ENCODE measurements at regions not wholly inside any gene's neighbourhood (a gene's known extent, or its start where the extent isn't known, plus 50 kb on each side); places are given as distances from the start of the nearest gene placed in this dataset.
A peak's percentile ranks its signal among the peaks of the same experiment; 100 is the strongest.
"Not testable (repeated sequence)": the region's sequence is repeated elsewhere in the genome, so short reads cannot be mapped to it uniquely, and the experiment has no call there.

DNA sequence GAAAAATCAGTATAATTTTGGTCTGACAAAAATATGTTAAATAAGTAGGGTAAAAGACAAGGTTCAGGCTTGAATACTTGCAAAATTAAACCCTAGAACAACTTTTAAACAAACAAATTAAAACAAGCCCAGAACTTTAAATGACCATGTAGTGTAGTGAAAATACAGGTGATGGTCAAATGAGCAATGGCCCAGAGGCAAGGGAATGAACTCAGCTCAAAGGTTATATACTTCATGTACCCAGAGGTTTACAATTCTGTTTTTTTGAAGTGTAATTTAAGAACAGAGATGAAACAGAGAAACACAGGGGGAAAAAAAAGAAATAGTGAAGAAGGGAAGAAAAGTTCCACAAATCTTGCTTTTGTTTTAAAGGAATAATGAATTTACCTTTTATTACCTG, 949.2 kb downstream of the TRHDE start:
- no peak for DNase-seq

GRCh38 chr12:73221836-73222235, 949.7 kb downstream of the TRHDE start:
- DNase-seq = no peak

DNA sequence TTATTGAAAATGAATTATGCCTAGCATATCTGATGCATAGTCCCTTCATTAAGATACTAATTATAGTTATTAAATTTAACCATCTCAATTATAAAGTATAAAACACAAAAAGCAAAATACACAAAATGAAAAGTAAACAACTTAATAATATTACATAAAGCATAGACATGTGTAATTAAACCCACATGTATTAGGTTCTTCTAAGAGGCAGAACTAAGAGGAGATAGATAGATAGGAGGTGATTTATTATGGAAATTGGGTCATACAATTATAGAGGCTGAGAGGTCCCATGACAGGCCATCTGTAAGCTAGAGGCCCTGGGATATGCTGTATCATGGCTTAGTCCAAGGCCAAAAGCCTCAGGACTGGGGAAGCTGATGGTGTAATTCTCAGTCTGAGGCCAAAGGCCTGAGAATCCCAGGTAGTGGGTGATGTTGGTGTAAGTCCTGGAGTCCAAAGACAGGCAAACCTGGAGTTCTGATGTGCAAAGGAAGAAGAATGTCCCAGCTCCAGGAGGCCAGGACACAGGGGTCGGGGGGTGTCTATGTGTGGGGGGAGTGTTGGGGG, 953.3 kb downstream of the TRHDE start:
- no peak for DNase-seq

DNA sequence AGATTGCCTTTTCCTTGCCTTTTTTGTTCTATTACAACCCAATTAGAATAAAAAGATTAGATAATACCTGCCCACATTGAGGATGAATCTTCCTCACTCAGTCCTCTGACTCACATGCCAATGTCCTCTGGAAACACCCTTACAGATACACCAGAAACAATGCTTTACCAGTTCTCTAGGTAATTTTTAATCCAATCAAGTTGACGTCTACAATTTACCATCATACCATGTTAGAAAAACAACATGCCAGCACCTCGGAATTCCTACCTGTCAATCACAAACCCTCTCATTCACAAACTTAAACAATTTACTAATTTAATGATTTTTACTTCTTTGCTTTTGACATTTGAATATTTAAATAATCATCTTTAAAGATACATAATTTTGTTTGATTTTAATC, 953.8 kb downstream of the TRHDE start:
- no peak for DNase-seq

GRCh38 chr12:73226593-73226992, 954.4 kb downstream of the TRHDE start:
- no peak for DNase-seq

DNA sequence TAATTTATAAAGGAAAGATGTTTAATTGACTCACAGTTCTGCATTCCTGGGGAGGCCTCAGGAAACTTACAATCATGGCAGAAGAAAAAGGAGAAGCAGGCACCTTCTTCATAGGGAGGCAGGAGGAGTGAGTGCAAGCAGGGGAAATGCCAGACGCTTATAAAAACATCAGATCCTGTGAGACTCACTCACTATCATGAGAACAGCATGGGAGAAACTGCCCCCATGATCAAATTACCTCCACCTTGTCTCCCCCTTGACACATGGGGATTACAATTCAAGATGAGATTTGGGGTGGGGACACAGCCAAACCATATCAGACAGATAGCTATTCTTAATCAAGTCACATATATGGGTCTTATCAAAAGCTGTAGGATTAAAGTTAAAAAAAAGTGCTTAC, 956.7 kb downstream of the TRHDE start:
- not testable (repeated sequence) for DNase-seq

GRCh38 chr12:73235387-73235786, 963.2 kb downstream of the TRHDE start:
- DNase-seq = no peak

- DNase-seq = no peak
Measured at GRCh38 chr12:73240110-73240509, 967.9 kb downstream of the TRHDE start.

GRCh38 chr12:73262788-73263381, 990.7 kb downstream of the TRHDE start:
- no peak for DNase-seq

DNA sequence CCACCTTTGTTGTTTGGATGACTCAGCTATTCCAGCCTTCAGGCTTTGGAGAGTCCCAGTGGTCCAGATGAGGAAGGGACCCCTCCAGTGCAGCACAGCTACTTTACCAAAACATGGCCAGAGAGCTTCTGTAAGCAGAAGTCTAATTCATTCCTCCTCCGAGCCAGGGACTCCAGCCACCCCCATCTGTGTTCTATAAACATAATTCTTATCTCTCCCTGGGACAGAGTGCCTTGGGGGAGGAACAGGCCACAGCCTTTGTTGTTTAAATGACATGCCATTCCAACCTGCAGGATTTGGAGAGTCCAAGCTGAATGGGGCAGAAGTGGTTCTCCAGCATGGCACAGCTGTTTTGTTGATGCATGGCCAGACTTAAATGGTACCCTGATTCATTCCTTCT, 994.0 kb downstream of the TRHDE start:
- DNase-seq = no peak

DNA sequence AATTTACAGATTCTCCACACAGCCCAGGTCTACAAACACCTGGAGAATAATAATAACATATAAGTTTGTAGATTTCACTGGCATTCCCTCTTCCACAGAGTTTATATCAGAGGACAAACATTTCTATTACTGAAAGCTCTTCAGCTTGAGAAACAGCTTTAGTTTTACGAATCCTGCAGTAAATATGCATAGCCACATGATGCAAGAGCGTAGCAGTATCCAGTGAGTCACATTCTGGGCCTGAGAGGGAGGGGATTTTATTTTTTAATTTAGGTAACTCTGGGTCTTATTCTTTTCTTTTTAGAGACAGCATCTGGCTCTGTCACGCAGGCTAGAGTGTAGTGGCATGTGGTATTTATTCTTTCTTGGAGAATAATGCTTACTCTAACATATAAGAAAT, 1002.8 kb downstream of the TRHDE start:
- no peak for DNase-seq

DNA sequence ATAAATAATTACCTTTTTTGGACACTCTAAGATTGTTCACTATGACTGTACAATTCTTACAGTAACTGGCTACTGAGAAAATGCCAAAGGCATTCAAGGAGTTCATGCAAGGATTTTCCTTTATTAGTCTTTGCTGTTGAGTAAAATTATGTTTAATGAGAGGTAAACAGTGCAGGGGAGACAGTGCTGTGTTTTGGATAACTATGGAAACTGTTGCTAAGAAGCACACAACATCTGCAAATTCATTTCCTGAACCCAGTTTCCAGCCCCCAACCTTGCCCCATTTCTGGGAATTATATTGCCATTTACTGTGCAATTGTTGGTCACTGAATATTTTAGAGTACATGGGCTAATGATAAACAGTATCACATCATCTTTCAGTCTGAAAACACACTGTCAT, 1005.8 kb downstream of the TRHDE start:
- peak; percentile 35 for DNase-seq

- DNase-seq = no peak
Measured at GRCh38 chr12:73301530-73301929, 1029.4 kb downstream of the TRHDE start.

DNA sequence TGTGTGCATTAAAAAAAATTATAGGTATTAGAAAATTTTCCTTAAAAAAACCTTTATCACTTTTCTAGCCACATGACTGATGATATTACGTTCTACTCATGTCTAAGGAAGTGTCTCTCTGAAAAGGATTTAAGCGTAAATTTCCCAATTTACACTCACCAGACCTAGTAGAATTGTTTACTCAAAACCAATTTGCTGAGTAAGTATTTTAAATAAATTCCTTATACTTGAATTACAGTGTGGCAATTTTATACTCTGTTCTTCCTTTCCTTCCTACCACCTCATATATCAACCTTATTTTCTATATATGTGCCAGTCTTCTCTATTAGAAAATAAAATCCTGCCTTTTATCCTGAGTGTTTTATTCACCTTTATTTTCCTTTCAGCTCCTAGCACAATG, 1035.1 kb downstream of the TRHDE start:
- no peak for DNase-seq

DNA sequence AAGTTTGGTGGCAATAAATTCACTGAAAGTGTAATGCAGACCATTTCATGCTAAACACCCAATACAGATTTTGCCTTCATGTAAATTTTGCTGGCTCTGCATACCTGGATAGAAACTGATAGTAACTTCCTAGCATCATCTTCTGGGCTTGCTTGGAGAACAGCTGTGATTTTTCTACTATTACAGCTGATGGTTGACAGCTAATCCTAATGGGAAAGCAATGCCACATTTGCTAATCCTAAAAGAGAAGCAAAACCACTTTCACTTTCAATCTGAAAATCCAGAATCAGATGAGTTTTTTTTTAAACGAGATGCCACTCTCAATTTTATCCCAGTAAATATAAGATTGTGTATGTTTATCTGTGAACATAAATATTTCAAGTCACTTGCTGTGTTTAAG, 1035.9 kb downstream of the TRHDE start:
- DNase-seq = no peak

DNA sequence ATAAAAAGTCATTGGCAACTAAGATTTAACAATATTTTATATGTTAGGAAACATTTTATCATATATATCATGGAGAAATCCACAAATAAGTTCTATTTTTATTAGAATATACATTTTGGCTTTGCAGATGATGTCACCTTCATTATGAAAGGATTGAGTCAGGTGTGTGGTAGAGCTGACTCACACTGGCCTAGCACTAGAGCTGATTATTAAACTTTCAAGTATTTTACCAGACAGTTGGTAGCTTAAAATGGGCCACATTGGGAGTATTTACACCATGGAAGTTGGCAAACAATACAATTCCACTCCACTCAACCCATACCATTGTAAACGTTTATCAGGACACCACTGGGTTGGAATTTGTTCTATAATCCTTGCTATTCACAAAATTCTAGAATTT, 1036.6 kb downstream of the TRHDE start:
- DNase-seq = no peak

DNA sequence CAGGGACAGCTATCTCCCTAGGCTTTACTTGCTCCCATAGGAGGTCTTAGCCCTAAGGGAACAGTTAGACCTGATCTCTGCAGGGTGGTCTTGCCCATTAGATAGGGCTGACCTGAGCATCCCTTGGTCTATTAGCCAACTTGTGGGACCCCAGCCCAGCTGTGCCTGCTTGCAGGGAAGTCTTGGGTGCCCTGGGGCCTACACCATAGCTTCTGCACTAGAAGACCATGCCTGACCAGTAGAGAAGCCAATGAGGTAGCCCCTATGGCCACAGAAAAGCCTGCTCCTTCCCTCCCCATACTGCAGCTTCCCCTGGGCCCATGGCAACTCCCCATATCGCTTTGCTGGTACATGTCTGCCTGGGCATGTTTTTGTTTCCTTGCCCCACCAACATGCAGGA, 1049.1 kb downstream of the TRHDE start:
- no peak for DNase-seq

GRCh38 chr12:73321776-73322175, 1049.6 kb downstream of the TRHDE start:
- DNase-seq = no peak

DNA sequence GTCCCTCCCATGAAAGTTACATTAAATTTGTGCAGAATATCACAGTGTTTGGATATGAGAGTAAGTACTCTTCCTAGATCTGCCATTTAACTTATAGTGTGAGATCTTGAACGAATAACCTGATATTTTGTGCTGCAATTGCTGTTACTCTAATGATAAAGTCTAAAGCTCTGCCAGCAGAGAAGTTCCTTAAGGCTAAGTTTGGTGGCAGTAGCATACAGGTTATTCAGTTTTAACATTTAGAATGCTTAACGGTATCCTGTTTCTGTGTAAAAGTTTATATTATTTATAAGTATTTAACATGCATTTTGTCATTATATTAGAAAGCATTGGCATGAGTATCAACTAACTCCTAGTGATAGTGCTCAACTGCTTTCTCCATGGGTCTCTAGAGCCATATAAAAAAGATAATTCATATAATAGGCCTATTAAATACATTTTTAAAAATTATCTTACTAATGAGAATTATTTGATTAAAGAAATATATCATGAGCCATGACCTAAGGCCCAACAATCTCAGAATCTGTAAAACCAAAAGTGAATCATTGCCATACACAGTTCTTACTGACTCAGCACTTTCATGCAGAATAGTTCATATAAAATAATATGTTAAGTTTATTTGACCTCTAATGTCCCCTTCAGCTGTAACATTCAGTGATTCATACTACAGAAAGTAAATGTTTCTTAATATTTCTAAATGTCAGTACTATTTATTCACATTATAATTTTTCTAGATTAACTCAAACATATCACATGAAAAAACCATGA, 1058.6 kb downstream of the TRHDE start:
- no peak for DNase-seq

DNA sequence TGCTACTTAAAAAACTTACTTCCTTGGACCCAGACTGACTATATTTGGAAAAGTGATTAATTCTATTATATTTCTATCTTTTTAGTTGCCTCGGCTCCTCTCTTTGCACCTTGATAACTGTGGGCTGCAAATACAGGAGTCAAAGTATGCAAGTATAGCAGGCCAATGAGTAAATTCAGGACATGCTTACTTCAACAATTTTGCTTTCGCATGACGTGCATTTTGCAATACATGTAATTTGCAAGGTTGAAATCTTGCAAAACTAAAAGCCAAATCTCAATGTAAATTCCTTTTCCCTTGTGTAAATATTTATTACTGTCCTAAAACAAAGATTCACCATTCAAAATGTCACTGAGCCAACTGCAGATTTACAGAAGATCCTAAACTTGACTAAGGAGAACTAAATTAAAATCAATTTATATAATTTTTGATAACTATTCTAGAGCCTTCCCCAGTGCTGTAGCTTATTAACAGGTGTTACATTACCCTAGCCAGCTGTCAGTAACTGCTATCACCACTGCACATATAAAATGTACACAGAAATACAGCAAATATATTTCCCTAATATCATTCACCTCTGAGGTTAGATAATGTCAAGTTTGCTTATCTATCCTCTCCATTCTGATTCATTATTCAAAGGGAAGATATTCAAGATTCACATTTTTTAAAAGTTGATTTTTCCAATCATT, 1069.5 kb downstream of the TRHDE start:
- DNase-seq = no peak

DNA sequence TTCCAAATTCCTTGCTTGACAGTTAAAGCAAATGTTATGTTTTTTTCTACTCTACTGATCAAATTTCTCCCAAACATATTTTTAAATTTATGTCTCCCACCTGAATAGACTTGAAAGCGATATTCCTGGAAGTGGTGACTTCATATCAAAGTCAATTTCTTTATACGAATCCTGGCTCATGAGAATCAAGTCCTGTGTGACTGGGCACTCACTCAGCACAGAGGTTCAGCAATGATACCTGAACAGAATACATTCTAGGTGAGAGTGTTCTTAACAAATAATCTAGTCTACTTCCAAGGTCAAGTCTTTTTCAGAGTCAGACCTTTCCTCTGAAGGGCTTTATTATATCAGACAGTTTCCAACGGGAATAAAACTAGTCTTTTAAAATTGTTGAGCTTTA, 1070.6 kb downstream of the TRHDE start:
- no peak for DNase-seq

GRCh38 chr12:73352826-73353225, 1080.7 kb downstream of the TRHDE start:
- no peak for DNase-seq

DNA sequence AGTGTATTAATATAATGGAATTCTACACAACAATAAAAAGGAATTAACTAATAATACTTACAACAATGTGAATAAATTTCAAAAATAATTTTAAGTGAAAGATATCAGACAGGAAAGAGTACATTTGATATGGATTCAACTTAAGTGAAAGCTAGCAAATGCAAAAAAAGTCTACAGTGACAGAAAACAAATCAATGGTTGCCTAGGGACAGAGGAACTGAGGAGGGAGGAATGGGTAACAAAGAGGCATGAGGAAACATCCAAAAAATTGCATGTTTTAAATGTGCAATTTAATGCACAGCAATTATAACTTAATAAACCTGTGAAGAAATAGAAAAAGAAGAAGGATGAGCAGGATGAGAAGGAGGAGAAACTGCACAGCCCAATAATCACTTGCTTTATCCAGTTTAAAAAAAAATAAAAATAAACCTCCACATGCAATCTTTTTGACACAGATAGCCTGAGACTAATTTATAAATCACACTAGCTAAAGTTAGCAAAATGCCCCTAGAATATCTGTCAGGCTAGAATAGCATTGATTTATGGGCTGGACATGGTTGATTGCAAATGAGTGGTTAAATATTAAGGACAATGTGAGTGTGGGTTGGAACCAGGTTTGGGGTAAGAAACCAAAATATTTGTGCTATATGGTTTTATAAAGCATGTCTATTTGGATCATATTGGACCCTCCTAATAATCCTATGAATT, 1089.1 kb downstream of the TRHDE start:
- no peak for DNase-seq
